HCT116 (cell line): ENCODE measurements at regions not wholly inside any gene's neighbourhood (a gene's known extent, or its start where the extent isn't known, plus 50 kb on each side); places are given as distances from the start of the nearest gene placed in this dataset.

Experiments used
- ATAC-seq: fragments of 200-7000 bp; cut with Tn5 transposase; 2 replicates; pipeline ENCODE4 v1.9.1; 2020; ENCODE audit warnings: mild to moderate bottlenecking, moderate library complexity
- BruUV-seq: library from RNA; stranded (reverse); fragments of 400-500 nt; replicated peaks from 2 replicates; lab custom pipeline; 2021; lab: Mats Ljungman, UMichigan
- CTCF ChIA-PET: fragments of 300-600 bp; sonication (Branson Sonifier 250); formaldehyde crosslinking; loops from one replicate; lab custom pipeline; 2021; ENCODE audit warnings: antibody characterized with exemption; lab: Charles Lee
- POLR2A ChIA-PET: fragments of 300-600, 350-600 bp; sonication (Branson Sonifier 250); formaldehyde crosslinking; loops from one replicate; lab custom pipeline; 2021; ENCODE audit warnings: antibody characterized with exemption; lab: Charles Lee
- RAD21 ChIA-PET, 2 experiments: fragments of 300-600 bp; sonication (Branson Sonifier 250); formaldehyde crosslinking; loops; one replicate each; lab custom pipeline; 2023; ENCODE audit warnings: low total read pairs in 2 of 2; ENCODE audit not compliant: uncharacterized antibody in 2 of 2, unreplicated experiment in 2 of 2, low non-redundant PET in 1 of 2; lab: Charles Lee
- DNase-seq: peaks from one replicate; pipeline ENCODE4 v3.0.0-alpha.2; 2010; ENCODE audit warnings: low read depth, low spot score
- H2AFZ ChIP-seq: fragments of 200-600 bp; shearing (Covaris generic), sonication (generic); 2 replicates; pipeline ENCODE4 v1.6.1; 2017; ENCODE audit warnings: low read depth, mixed run types, mixed read lengths, antibody characterized with exemption, low read length; ENCODE audit not compliant: poor library complexity, severe bottlenecking
- H3K27ac ChIP-seq: 2 replicates; pipeline ENCODE4 v1.5.1; 2012; ENCODE audit warnings: low read depth, low read length
- H3K27me3 ChIP-seq: fragments of 200-600 bp; sonication (generic); 2 replicates; pipeline ENCODE4 v1.6.1; 2016; ENCODE audit warnings: mixed run types, low read length, mixed read lengths; ENCODE audit not compliant: insufficient read depth
- H3K36me3 ChIP-seq, 2 experiments: fragments of 200-500 bp in 1 of 2; fragments of 200-600 bp in 1 of 2; sonication (Bioruptor generic) in 1 of 2; sonication (generic) in 1 of 2; 2 replicates each; pipeline versions ENCODE4 v1.5.1 to v1.6.1; 2014 to 2016; ENCODE audit warnings: low read length in 2 of 2, inconsistent platforms in 1 of 2, mixed read lengths in 1 of 2, mixed run types in 1 of 2; ENCODE audit not compliant: insufficient read depth in 2 of 2, control insufficient read depth in 1 of 2
- H3K4me1 ChIP-seq, 2 experiments: fragments of 200-600 bp in 1 of 2; sonication (generic) in 1 of 2; 2 replicates each; pipeline versions ENCODE4 v1.5.1 to v1.6.1; 2012 to 2017; ENCODE audit warnings: low read length in 2 of 2, inconsistent platforms in 1 of 2, mild to moderate bottlenecking in 1 of 2, mixed read lengths in 1 of 2, mixed run types in 1 of 2, moderate library complexity in 1 of 2; ENCODE audit not compliant: insufficient read depth in 2 of 2, control insufficient read depth in 1 of 2
- H3K4me2 ChIP-seq: fragments of 200-600 bp; sonication (generic); 2 replicates; pipeline ENCODE4 v1.6.1; 2017; ENCODE audit warnings: mixed run types, low read length, mixed read lengths
- H3K4me3 ChIP-seq, 2 experiments: fragments of 200-600 bp in 1 of 2; sonication (generic) in 1 of 2; replicated peaks in 1 of 2; 2 replicates each; pipeline ENCODE4 v1.5.1; 2011 to 2016; ENCODE audit warnings: low read length in 2 of 2, control low read depth in 1 of 2, low read depth in 1 of 2, mild to moderate bottlenecking in 1 of 2, mixed read lengths in 1 of 2, mixed run types in 1 of 2
- H3K79me2 ChIP-seq: fragments of 200-600 bp; sonication (generic); 2 replicates; pipeline ENCODE4 v1.6.1; 2017; ENCODE audit warnings: mild to moderate bottlenecking, mixed run types, low read length, moderate library complexity, mixed read lengths; ENCODE audit not compliant: insufficient read depth
- H3K9ac ChIP-seq: fragments of 200-600 bp; sonication (generic); 2 replicates; pipeline ENCODE4 v1.6.1; 2016; ENCODE audit warnings: low read length, mixed read lengths
- H3K9me2 ChIP-seq: fragments of 200-600 bp; sonication (generic), shearing (Covaris generic); 2 replicates; pipeline ENCODE4 v1.6.1; 2017; ENCODE audit warnings: mixed run types, mild to moderate bottlenecking, moderate library complexity; ENCODE audit not compliant: insufficient read depth
- H3K9me3 ChIP-seq, 2 experiments: fragments of 200-500 bp in 1 of 2; fragments of 200-600 bp in 1 of 2; sonication (Bioruptor generic) in 1 of 2; sonication (generic) in 1 of 2; 2 replicates each; pipeline ENCODE4 v1.6.1; 2014 to 2017; ENCODE audit warnings: low read length in 2 of 2, mixed read lengths in 2 of 2, inconsistent platforms in 1 of 2, low read depth in 1 of 2, mild to moderate bottlenecking in 1 of 2, mixed run types in 1 of 2, moderate library complexity in 1 of 2; ENCODE audit not compliant: control insufficient read depth in 1 of 2, insufficient read depth in 1 of 2
- H4K20me1 ChIP-seq: fragments of 200-600 bp; sonication (generic), shearing (Covaris generic); 2 replicates; pipeline ENCODE4 v1.6.1; 2017; ENCODE audit warnings: mixed run types, mild to moderate bottlenecking, moderate library complexity; ENCODE audit not compliant: insufficient read depth
- CBX3 ChIP-seq: IDR thresholded peaks from 2 replicates; pipeline ENCODE4 v1.6.1; 2012; ENCODE audit warnings: low read depth
- CTCF ChIP-seq, 3 experiments: fragments of 200-600 bp in 1 of 3; sonication (generic) in 1 of 3; IDR thresholded peaks in 2 of 3; conservative IDR thresholded peaks in 1 of 3; 2 replicates each; pipeline ENCODE4 v1.5.1; 2012 to 2017; ENCODE audit warnings: low read depth in 2 of 3, low read length in 2 of 3, antibody characterized with exemption in 1 of 3, borderline replicate concordance in 1 of 3, control low read depth in 1 of 3, mild to moderate bottlenecking in 1 of 3, mixed read lengths in 1 of 3, mixed run types in 1 of 3, moderate library complexity in 1 of 3; ENCODE audit not compliant: insufficient read depth in 1 of 3
- EGR1 ChIP-seq: IDR thresholded peaks from 2 replicates; pipeline ENCODE4 v1.6.1; 2012; ENCODE audit warnings: low read depth
- FOSL1 ChIP-seq: IDR thresholded peaks from 2 replicates; pipeline ENCODE4 v1.6.1; 2012; ENCODE audit warnings: low read depth
- MAX ChIP-seq: IDR thresholded peaks from 2 replicates; pipeline ENCODE4 v1.6.1; 2012
- POLR2A ChIP-seq: IDR thresholded peaks from 2 replicates; pipeline ENCODE4 v1.7.0; 2011; ENCODE audit warnings: borderline replicate concordance; ENCODE audit not compliant: insufficient read depth, insufficient read length; ENCODE audit errors: extremely low read depth
- POLR2AphosphoS5 ChIP-seq: IDR thresholded peaks from 2 replicates; pipeline ENCODE4 v1.6.1; 2011; ENCODE audit warnings: mild to moderate bottlenecking, low read depth, low read length, moderate library complexity
- REST ChIP-seq: IDR thresholded peaks from 2 replicates; pipeline ENCODE4 v1.6.1; 2012; ENCODE audit warnings: low read depth
- SP1 ChIP-seq: IDR thresholded peaks from 2 replicates; pipeline ENCODE4 v1.6.1; 2012; ENCODE audit warnings: low read depth
- SRF ChIP-seq: IDR thresholded peaks from 2 replicates; pipeline ENCODE4 v1.6.1; 2012; ENCODE audit warnings: low read depth
- ZBTB33 ChIP-seq: IDR thresholded peaks from 2 replicates; pipeline ENCODE4 v1.6.1; 2011; ENCODE audit warnings: mild to moderate bottlenecking, low read length, moderate library complexity; ENCODE audit not compliant: insufficient replicate concordance; ENCODE audit errors: extremely low read depth
- ZFX ChIP-seq: fragments of 450-650 bp; IDR thresholded peaks from 2 replicates; pipeline ENCODE4 v1.6.1; 2017
- ZNF274 ChIP-seq: fragments of 200-500 bp; sonication (Bioruptor generic); IDR thresholded peaks from 2 replicates; pipeline ENCODE4 v1.6.1; 2014; ENCODE audit warnings: mild to moderate bottlenecking, low read depth, low read length, inconsistent platforms
- intact Hi-C: fragments of 100-400 bp; cut with micrococcal nuclease; formaldehyde crosslinking; loops from 2 replicates; pipeline ENCODE4 v1.10.0; 2022

- ATAC-seq: no peak
- Histone ChIP-seq H3K27me3 (no peaks in the 10 kb centered on the region), H3K79me2 (no peaks in the 10 kb centered on the region), H3K4me2 (no peak overlapping the region), H3K36me3 (no peaks in the 10 kb centered on the region), H3K9me2 (no peaks in the 10 kb centered on the region), H3K4me1 (no peaks in the 10 kb centered on the region), H3K4me3 (no peak overlapping the region), H2AFZ (no peak overlapping the region), H4K20me1 (no peaks in the 10 kb centered on the region), H3K9ac (no peak overlapping the region), H3K9me3 (peaks cover 0 to 4% of the 10 kb centered on the region in 2 experiments; a peak in 2 of 4 replicates), H3K27ac (no peak overlapping the region)
- CTCF ChIA-PET: no interaction called here
- no peak for DNase-seq
- RAD21 ChIA-PET: no interaction called here
- POLR2A ChIA-PET: no interaction called here
- TF ChIP-seq POLR2AphosphoS5: no peak
- TF ChIP-seq CBX3: no peak
- no peak for TF ChIP-seq ZFX
- no peak for TF ChIP-seq ZNF274
- TF ChIP-seq MAX: no peak
- TF ChIP-seq POLR2A: no peak
- no peak for TF ChIP-seq ZBTB33
- no peak for TF ChIP-seq SP1
- TF ChIP-seq FOSL1: no peak
- no peak for TF ChIP-seq REST
- no peak for TF ChIP-seq SRF
- TF ChIP-seq EGR1: no peak
- no peak for TF ChIP-seq CTCF (IDR thresholded peaks at IDR 0.05 in 2 of 3, conservative IDR thresholded peaks at IDR 0.05 in 1 of 3; ENCODE audit: borderline replicate concordance in 1 of 3, insufficient read depth in 1 of 3, low read depth in 2 of 3, low read length in 2 of 3)
- BruUV-seq: no TSS peak
- intact Hi-C loops: no loop called here
These were observed 1424.0 kb upstream of the PIK3C3 start for GRCh38 chr18:40531051-40531450.
